ENCODE measurements at regions not wholly inside any gene's neighbourhood (a gene's known extent, or its start where the extent isn't known, plus 50 kb on each side); places are given as distances from the start of the nearest gene placed in this dataset.

DNA sequence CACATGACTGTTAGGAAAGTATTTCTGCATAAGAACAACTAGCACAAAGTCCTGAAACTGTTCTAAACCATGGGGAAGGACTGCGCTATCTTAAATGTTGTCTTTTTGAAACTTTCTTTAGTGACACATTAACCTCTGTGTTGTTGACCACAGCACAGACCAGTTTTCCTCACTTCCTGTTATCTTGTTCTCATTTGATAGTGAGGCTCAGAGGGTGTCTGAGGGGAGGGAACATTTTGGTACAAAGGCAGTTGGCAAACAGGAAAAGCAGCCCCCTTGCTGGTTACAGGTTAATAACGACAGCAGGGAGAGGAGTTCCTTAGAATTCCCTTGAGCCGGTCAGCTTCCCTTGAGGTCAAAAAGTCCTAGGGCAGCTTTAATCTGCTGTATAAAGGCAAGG is 143.5 kb upstream of the BMP2 start:
- TF ChIP-seq, protein P1, sequence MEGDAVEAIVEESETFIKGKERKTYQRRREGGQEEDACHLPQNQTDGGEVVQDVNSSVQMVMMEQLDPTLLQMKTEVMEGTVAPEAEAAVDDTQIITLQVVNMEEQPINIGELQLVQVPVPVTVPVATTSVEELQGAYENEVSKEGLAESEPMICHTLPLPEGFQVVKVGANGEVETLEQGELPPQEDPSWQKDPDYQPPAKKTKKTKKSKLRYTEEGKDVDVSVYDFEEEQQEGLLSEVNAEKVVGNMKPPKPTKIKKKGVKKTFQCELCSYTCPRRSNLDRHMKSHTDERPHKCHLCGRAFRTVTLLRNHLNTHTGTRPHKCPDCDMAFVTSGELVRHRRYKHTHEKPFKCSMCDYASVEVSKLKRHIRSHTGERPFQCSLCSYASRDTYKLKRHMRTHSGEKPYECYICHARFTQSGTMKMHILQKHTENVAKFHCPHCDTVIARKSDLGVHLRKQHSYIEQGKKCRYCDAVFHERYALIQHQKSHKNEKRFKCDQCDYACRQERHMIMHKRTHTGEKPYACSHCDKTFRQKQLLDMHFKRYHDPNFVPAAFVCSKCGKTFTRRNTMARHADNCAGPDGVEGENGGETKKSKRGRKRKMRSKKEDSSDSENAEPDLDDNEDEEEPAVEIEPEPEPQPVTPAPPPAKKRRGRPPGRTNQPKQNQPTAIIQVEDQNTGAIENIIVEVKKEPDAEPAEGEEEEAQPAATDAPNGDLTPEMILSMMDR (IDR thresholded peaks at IDR 0.05) = no peak
- TF ChIP-seq EP300 (IDR thresholded peaks at IDR 0.05) (no peak), POLR2A (IDR thresholded peaks at IDR 0.05) (no peak), POLR2AphosphoS5 (IDR thresholded peaks at IDR 0.05) (no peak)

Measured in upper lobe of left lung (tissue), 4 donors.